ENCODE measurements at regions not wholly inside any gene's neighbourhood (a gene's known extent, or its start where the extent isn't known, plus 50 kb on each side); places are given as distances from the start of the nearest gene placed in this dataset.

DNA sequence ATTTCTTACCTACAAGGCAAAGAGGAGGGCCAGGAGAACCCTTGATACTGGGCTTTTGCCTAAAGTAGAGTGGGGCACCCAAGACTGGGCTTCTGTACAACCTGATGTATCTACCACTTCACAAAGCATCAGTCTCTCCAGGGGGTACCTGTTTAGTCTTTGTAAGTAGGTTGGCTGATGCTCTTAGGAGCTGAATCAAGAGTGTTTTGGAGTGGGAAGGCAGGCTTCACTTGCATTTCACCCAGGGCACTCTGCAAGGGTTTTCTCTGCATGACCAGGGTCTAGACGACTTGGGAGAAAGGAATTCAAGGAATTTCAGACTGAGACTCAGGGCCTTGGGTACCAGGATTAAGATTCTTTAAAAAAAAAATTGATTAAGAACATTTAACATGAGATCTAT, 361.5 kb downstream of the RFC3 start:
- H3K9ac ChIP-seq (ENCODE audit: low read depth, low read length): no peak overlapping the region
- in situ Hi-C loops (cut with MboI; ENCODE audit: low sequenced_read_pairs): no loop called here
- no peaks in the 10 kb centered on the region for H4K20me1 ChIP-seq (ENCODE audit: insufficient read depth, low read length)

More for the DNA sequence above, 361.5 kb downstream of the RFC3 start:
- Histone ChIP-seq H3K4ac (ENCODE audit: low read depth, low read length) (no peak overlapping the region), H3K56ac (ENCODE audit: extremely low read depth, insufficient read depth, low read length) (no peak overlapping the region), H3K27ac (ENCODE audit: insufficient read depth, low read length) (no peak overlapping the region), H3K4me2 (ENCODE audit: low read depth, low read length) (no peak overlapping the region), H2BK5ac (ENCODE audit: low read depth, low read length, poor library complexity, severe bottlenecking) (no peak overlapping the region), H2BK120ac (ENCODE audit: low read depth, low read length) (no peak overlapping the region), H4K8ac (ENCODE audit: low read depth in 2 of 2, low read length in 2 of 2) (no peak overlapping the region), H4K91ac (ENCODE audit: insufficient read depth, low read depth, low read length) (no peak overlapping the region; the same call in 1 of the 2 replicates), H3K23ac (ENCODE audit: low read depth, low read length) (no peak overlapping the region), H3K14ac (replicated peaks; ENCODE audit: low read depth, low read length) (no peak overlapping the region), H3K79me1 (ENCODE audit: low read depth in 1 of 2, low read length in 2 of 2) (no peaks in the 10 kb centered on the region), H3K9me3 (ENCODE audit: control insufficient read depth, insufficient read depth, low read length) (no peaks in the 10 kb centered on the region), H2AK5ac (ENCODE audit: low read depth, low read length) (no peak overlapping the region), H3K9me1 (ENCODE audit: insufficient read depth, low read length) (no peaks in the 10 kb centered on the region), H2AK9ac (replicated peaks; ENCODE audit: low read depth, low read length, poor library complexity) (no peak overlapping the region), H3K4me3 (ENCODE audit: insufficient read depth, low read depth, low read length) (no peak overlapping the region), H3K18ac (ENCODE audit: low read depth, low read length) (no peak overlapping the region), H4K5ac (ENCODE audit: low read depth, low read length) (no peak overlapping the region), H3K4me1 (ENCODE audit: control insufficient read depth, insufficient read depth, low read length) (no peaks in the 10 kb centered on the region; the same call in 1 of the 2 replicates), H3K36me3 (ENCODE audit: control insufficient read depth, insufficient read depth, low read length) (no peaks in the 10 kb centered on the region), H2AFZ (replicated peaks; ENCODE audit: low read length, poor library complexity) (no peak overlapping the region), H3K27me3 (ENCODE audit: control insufficient read depth, insufficient read depth, low read length) (no peaks in the 10 kb centered on the region; the same call in 1 of the 2 replicates), H2BK15ac (ENCODE audit: low read depth, low read length) (no peak overlapping the region), H2BK20ac (ENCODE audit: low read depth, low read length) (no peak overlapping the region)
- intact Hi-C loops (cut with micrococcal nuclease): no loop called here
- DNase-seq (peak; percentile 7), ATAC-seq (ENCODE audit: low read depth) (peak; percentile 53)
- WGBS, 2 experiments (ENCODE audit: extremely low coverage in 2 of 2, insufficient read length in 1 of 2): no CpG with 5 or more reads among the region's 1 CpG
- no TSS peak for BruUV-seq (replicated peaks)
- no peak for TF ChIP-seq SMC3 (IDR thresholded peaks at IDR 0.05; ENCODE audit: low read depth, low read length)
- no peak for TF ChIP-seq RAD21 (IDR thresholded peaks at IDR 0.05; ENCODE audit: low read length)
- TF ChIP-seq, protein P1, sequence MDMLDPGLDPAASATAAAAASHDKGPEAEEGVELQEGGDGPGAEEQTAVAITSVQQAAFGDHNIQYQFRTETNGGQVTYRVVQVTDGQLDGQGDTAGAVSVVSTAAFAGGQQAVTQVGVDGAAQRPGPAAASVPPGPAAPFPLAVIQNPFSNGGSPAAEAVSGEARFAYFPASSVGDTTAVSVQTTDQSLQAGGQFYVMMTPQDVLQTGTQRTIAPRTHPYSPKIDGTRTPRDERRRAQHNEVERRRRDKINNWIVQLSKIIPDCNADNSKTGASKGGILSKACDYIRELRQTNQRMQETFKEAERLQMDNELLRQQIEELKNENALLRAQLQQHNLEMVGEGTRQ (IDR thresholded peaks at IDR 0.05; ENCODE audit: low read depth, low read length): no peak
- TF ChIP-seq NFE2L2 (IDR thresholded peaks at IDR 0.05; ENCODE audit: low read depth, low read length): no peak
- TF ChIP-seq ELK1 (IDR thresholded peaks at IDR 0.05; ENCODE audit: borderline replicate concordance, low read depth, low read length): no peak
- TF ChIP-seq RCOR1 (IDR thresholded peaks at IDR 0.05; ENCODE audit: insufficient replicate concordance, low read length): no peak
- no peak for TF ChIP-seq CTCF (conservative IDR thresholded peaks at IDR 0.05; ENCODE audit: low read depth, low read length)
- TF ChIP-seq MXI1 (IDR thresholded peaks at IDR 0.05; ENCODE audit: borderline replicate concordance, low read depth, low read length): no peak
- TF ChIP-seq BHLHE40 (IDR thresholded peaks at IDR 0.05; ENCODE audit: low read depth, low read length): no peak
- TF ChIP-seq CEBPB (IDR thresholded peaks at IDR 0.05; ENCODE audit: low read depth, low read length): no peak
- no peak for TF ChIP-seq MAZ (IDR thresholded peaks at IDR 0.05; ENCODE audit: borderline replicate concordance, low read depth, low read length)
- no peak for TF ChIP-seq RFX5 (IDR thresholded peaks at IDR 0.05; ENCODE audit: low read depth, low read length)
- no peak for TF ChIP-seq POLR2A (IDR thresholded peaks at IDR 0.05; ENCODE audit: low read depth, low read length)
- TF ChIP-seq FOS (IDR thresholded peaks at IDR 0.05; ENCODE audit: low read depth, low read length): no peak
- TF ChIP-seq CHD1 (IDR thresholded peaks at IDR 0.05; ENCODE audit: low read depth, low read length): no peak
- ChIA-PET CTCF (no interaction called here), POLR2A (ENCODE audit: unreplicated experiment) (no interaction called here)
- dilution Hi-C loops (cut with HindIII; ENCODE audit: low sequenced_read_pairs, unreplicated experiment): no loop called here

Data from IMR-90 (cell line).